ENCODE measurements at regions not wholly inside any gene's neighbourhood (a gene's known extent, or its start where the extent isn't known, plus 50 kb on each side); places are given as distances from the start of the nearest gene placed in this dataset.
"Not testable (repeated sequence)": the region's sequence is repeated elsewhere in the genome, so short reads cannot be mapped to it uniquely, and the experiment has no call there.

DNA sequence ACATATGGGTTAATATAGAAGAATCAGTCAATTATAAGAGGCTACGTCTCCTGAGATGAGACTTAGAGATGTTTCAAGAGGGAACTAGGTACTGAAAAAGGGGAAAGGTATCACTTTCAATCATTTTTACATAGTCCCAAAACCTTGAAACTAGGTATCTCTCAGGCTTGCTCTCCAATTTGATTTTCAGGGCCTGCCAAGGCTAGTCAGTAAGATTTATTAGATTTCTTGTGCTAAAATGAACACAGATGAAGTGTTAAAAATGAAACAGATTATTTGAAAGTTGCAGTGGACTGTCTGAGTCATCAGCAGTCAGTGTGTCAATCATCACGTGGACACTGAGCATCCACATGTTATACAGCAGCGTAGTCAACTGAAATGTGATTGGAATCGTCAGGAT is 591.1 kb downstream of the DTWD2 start:
- TF ChIP-seq, protein P1, sequence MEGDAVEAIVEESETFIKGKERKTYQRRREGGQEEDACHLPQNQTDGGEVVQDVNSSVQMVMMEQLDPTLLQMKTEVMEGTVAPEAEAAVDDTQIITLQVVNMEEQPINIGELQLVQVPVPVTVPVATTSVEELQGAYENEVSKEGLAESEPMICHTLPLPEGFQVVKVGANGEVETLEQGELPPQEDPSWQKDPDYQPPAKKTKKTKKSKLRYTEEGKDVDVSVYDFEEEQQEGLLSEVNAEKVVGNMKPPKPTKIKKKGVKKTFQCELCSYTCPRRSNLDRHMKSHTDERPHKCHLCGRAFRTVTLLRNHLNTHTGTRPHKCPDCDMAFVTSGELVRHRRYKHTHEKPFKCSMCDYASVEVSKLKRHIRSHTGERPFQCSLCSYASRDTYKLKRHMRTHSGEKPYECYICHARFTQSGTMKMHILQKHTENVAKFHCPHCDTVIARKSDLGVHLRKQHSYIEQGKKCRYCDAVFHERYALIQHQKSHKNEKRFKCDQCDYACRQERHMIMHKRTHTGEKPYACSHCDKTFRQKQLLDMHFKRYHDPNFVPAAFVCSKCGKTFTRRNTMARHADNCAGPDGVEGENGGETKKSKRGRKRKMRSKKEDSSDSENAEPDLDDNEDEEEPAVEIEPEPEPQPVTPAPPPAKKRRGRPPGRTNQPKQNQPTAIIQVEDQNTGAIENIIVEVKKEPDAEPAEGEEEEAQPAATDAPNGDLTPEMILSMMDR (IDR thresholded peaks at IDR 0.05; ENCODE audit: low read depth, low read length): no peak
- H3K4me3 ChIP-seq (ENCODE audit: low read depth, low read length): no peak overlapping the region

DNA sequence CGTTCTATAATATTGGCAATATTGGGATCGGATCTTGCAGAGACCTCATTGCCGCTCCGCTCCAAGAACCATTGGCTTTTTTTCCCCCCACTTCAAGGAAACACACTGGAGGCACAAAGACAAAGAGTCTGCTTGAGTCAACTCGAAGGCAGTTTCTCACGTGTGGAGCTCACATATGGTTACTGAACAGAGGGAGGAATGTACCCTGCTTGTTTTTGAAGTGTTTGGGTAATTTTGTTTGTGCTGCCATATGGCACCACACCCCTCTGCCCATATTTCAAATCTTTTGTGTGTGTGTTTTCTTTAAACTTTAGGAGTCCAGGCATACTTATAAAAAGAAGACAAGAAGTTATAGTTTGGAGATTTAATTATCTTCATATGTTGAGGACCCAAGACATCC is 595.9 kb downstream of the DTWD2 start:
- TF ChIP-seq, protein P1 (IDR thresholded peaks at IDR 0.05; ENCODE audit: low read depth, low read length): no peak
- no peak overlapping the region for H3K4me3 ChIP-seq (ENCODE audit: low read depth, low read length)

DNA sequence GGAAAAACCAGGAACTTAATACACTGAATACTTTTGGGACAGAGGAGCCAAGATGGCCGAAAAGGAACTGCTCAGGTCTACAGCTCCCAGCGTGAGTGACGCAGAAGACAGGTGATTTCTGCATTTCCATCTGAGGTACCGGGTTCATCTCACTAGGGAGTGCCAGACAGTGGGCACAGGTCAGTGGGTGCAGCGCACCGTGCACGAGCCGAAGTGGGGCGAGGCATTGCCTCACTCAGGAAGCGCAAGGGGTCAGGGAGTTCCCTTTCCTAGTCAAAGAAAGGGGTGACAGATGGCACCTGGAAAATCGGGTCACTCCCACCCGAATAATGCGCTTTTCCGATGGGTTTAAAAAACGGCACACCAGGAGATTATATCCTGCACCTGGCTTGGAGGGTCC is 605.4 kb downstream of the DTWD2 start:
- H3K4me3 ChIP-seq (ENCODE audit: low read depth, low read length): not testable (repeated sequence)

DNA sequence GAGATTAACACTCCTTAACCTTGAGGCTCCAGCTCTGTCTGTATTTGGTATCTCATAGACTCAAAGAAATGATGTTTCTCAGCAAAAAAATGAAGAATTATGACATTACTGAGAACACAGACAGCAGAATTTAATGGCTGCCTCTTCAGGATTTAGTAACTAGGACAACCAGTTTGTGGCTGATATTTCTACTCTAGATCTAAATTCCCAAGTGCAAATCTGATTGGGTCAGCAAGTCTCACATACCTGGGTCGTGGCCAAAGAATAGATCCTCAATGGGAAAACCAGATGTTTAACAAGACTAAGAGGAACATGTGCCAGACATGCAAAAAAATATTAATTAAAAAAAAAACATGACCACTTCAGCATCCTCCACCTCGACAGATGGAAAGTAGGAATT is 608.9 kb downstream of the DTWD2 start:
- no peak overlapping the region for H3K4me3 ChIP-seq (ENCODE audit: low read depth, low read length)
- TF ChIP-seq, protein P1 (IDR thresholded peaks at IDR 0.05; ENCODE audit: low read depth, low read length): no peak

DNA sequence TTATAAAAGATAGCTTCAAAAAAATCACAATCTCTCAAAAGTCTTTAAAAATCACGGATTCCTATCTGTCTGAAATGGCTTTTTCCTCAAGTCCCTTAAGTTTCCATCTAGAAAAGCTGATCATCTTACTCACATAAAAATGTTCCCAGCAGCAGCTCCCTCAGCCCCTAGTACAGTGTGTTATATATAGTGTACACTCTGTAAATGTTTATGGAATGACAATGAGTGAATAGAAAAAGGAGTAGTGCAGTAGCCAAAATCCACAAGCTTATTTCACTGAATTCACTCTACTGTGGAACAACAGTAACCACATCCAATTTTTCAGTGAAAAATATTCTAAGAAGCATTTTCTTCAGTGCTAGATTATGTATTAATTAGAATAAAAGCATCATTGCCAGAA is 609.4 kb downstream of the DTWD2 start:
- TF ChIP-seq, protein P1 (IDR thresholded peaks at IDR 0.05; ENCODE audit: low read depth, low read length): no peak
- no peak overlapping the region for H3K4me3 ChIP-seq (ENCODE audit: low read depth, low read length)

DNA sequence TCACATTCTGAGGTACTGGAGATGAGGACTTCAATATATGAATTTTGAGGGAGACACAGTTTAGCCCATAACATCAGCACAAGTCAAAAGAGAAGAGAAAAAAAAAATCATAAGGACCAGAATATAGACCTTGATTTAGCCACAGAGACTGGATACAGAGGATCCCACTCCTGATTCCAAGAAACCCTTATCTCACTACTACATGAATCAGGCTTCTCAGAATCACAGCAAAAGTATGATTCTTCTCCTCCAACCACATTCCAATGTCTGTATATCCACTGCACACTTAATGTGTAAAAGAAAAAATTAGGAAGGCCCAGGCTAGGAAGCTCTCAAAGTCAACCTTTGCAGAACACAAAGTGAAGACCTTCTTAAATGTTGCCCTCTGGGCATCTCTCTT is 610.9 kb downstream of the DTWD2 start:
- TF ChIP-seq, protein P1 (IDR thresholded peaks at IDR 0.05; ENCODE audit: low read depth, low read length): no peak
- no peak overlapping the region for H3K4me3 ChIP-seq (ENCODE audit: low read depth, low read length)

DNA sequence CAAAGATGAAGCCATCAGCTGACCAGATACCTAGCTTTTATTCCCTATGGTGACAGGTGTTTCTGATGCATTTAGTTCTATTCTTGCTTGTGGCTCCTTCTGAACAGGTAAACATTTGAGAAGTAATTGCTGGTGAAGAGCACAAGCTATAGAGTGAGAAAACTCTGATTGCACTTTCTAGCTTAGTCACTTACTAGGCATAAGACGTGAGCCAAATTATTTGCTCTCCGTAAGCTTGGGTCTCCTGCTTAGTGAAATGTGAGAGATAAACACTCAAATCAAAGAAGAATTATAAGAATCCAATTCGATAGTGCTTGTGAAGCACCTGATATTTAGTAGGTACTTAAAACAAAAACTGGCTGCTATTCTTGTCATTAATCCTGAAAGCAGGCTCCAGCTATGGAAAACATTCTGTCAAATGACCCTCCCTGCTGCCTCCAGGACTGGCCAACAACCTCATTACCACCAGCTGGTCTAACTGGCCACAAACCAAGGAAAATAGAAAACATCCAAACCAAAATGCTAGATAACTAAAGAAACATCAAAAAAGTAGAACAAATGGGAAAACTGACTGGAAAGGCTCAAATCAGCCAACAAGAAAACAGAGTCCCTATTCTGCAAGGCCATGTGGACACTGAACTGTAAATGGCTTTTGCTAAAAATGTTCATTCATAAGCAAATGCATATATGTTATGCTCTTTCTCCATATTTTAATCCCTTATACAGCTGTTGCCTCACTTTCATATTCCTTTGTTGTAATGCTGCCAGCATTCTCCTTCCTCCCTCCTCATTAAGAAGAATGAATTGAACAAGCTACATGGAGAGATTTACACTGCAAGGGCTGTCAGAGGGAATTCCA is 616.1 kb downstream of the DTWD2 start:
- TF ChIP-seq, protein P1 (IDR thresholded peaks at IDR 0.05; ENCODE audit: low read depth, low read length): no peak
- no peak overlapping the region for H3K4me3 ChIP-seq (ENCODE audit: low read depth, low read length)

DNA sequence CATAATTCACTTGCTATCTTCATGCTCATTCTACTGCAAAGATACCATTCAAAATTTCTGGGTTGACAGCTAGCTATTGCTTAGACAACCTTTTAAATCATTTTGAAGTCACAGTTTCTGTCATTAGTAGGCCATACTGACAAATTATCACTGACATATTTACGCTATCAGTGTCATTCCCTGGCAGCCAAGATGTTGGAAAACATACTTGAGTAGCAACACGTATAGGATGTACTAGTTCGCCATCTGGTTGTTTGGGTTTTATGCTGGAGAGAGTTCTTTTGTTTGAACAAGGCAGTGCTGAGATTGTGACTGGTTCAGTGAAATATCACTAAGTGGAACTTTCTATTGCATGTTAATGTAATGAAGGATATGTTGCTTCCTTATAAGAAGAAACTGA is 621.9 kb downstream of the DTWD2 start:
- H3K4me3 ChIP-seq (ENCODE audit: low read depth, low read length): no peak overlapping the region
- TF ChIP-seq, protein P1 (IDR thresholded peaks at IDR 0.05; ENCODE audit: low read depth, low read length): no peak

Data from WI38 (cell line).